Endothelial cell of umbilical vein (primary cell): ENCODE measurements at regions not wholly inside any gene's neighbourhood (a gene's known extent, or its start where the extent isn't known, plus 50 kb on each side); places are given as distances from the start of the nearest gene placed in this dataset. TPM values are rescaled to one million over a fixed set of nuclear protein-coding genes. Genes with fewer than 3 reads are reported as not detected.

Experiments
- BruUV-seq: library from RNA; stranded (reverse); fragments of 400-500 nt; replicated peaks from 2 replicates; lab custom pipeline; 2021; lab: Mats Ljungman, UMichigan
- CTCF ChIA-PET: fragments of 300-600, 350-600 bp; sonication (Branson Sonifier 250); formaldehyde crosslinking; loops from one replicate; lab custom pipeline; 2021; ENCODE audit warnings: antibody characterized with exemption, inconsistent platforms; lab: Charles Lee
- POLR2A ChIA-PET: fragments of 300-600, 350-600 bp; sonication (Branson Sonifier 250); formaldehyde crosslinking; loops from one replicate; lab custom pipeline; 2021; ENCODE audit warnings: antibody characterized with exemption, inconsistent platforms; lab: Charles Lee
- DNase-seq: peaks from one replicate; pipeline ENCODE4 v3.0.0-alpha.2; 2011; ENCODE audit warnings: low read depth, low spot score
- FAIRE-seq: peaks from 2 replicates; lab custom pipeline; 2011; peaks lifted over from hg19 to GRCh38; lab: Jason Lieb, UNC
- H2AFZ ChIP-seq: 2 replicates; pipeline ENCODE4 v1.6.0; 2012; ENCODE audit warnings: low read depth, low read length, control low read depth, inconsistent platforms
- H3K27ac ChIP-seq: 2 replicates; pipeline ENCODE4 v1.5.1; 2011; ENCODE audit warnings: low read depth, mild to moderate bottlenecking, control low read depth, low read length, moderate library complexity; ENCODE audit not compliant: insufficient read depth
- H3K27me3 ChIP-seq, 2 experiments: 2 replicates each; pipeline versions ENCODE4 v1.6.0 to v1.6.1; 2011; ENCODE audit warnings: low read length in 2 of 2, mixed read lengths in 1 of 2; ENCODE audit not compliant: control insufficient read depth in 2 of 2, insufficient read depth in 2 of 2
- H3K36me3 ChIP-seq, 2 experiments: 2 replicates in 1 of 2; 3 replicates in 1 of 2; pipeline ENCODE4 v1.5.1; 2011; ENCODE audit warnings: low read length in 2 of 2, mild to moderate bottlenecking in 1 of 2, moderate library complexity in 1 of 2; ENCODE audit not compliant: control insufficient read depth in 2 of 2, insufficient read depth in 2 of 2; ENCODE audit errors: extremely low read depth in 1 of 2
- H3K4me1 ChIP-seq: 3 replicates; pipeline ENCODE4 v1.5.1; 2011; ENCODE audit warnings: mild to moderate bottlenecking, low read length; ENCODE audit not compliant: control insufficient read depth, insufficient read depth; ENCODE audit errors: extremely low read depth
- H3K4me2 ChIP-seq: 2 replicates; pipeline ENCODE4 v1.6.1; 2011; ENCODE audit warnings: low read length, control low read depth, mixed read lengths; ENCODE audit not compliant: insufficient read depth
- H3K4me3 ChIP-seq, 3 experiments: fragments of 200-600 bp in 1 of 3; sonication (generic), shearing (Covaris generic) in 1 of 3; replicated peaks in 1 of 3; 2 replicates each; pipeline ENCODE4 v1.5.1; 2011 to 2016; ENCODE audit warnings: control low read depth in 3 of 3, low read length in 3 of 3, mild to moderate bottlenecking in 2 of 3, inconsistent platforms in 1 of 3, low read depth in 1 of 3, moderate library complexity in 1 of 3; ENCODE audit not compliant: insufficient read depth in 1 of 3
- H3K79me2 ChIP-seq: 2 replicates; pipeline ENCODE4 v1.6.0; 2012; ENCODE audit warnings: low read length, inconsistent platforms; ENCODE audit not compliant: control insufficient read depth, insufficient read depth
- H3K9ac ChIP-seq: replicated peaks from 2 replicates; pipeline ENCODE3; 2011; ENCODE audit warnings: low read length, control low read depth; ENCODE audit not compliant: insufficient read depth; ENCODE audit errors: extremely low read depth
- H3K9me1 ChIP-seq: replicated peaks from 3 replicates; pipeline ENCODE4 v1.6.0; 2011; ENCODE audit warnings: mild to moderate bottlenecking, low read length; ENCODE audit not compliant: control insufficient read depth, insufficient read depth; ENCODE audit errors: extremely low read depth
- H3K9me3 ChIP-seq: replicated peaks from 2 replicates; pipeline ENCODE4 v1.5.1; 2012; ENCODE audit warnings: low read length, inconsistent platforms; ENCODE audit not compliant: control insufficient read depth, insufficient read depth
- H4K20me1 ChIP-seq: replicated peaks from 2 replicates; pipeline ENCODE3; 2011; ENCODE audit warnings: mild to moderate bottlenecking, low read length; ENCODE audit not compliant: control insufficient read depth, insufficient read depth; ENCODE audit errors: extremely low read depth
- JUN ChIP-seq: IDR thresholded peaks from 2 replicates; pipeline ENCODE4 v1.6.1; 2011; ENCODE audit warnings: borderline replicate concordance, low read depth; ENCODE audit not compliant: insufficient read length, insufficient read depth
- POLR2A ChIP-seq: IDR thresholded peaks from 2 replicates; pipeline ENCODE4 v1.6.1; 2012; ENCODE audit warnings: low read depth, mild to moderate bottlenecking, control low read depth, low read length
- dilution Hi-C: fragments of 300-500 bp; cut with MboI; formaldehyde crosslinking; loops from one replicate; pipeline ENCODE4 v1.15.0; 2019; ENCODE audit warnings: low sequenced_read_pairs; ENCODE audit not compliant: extremely low pct_ligation_motif_present
- intact Hi-C: fragments of 100-400 bp; cut with micrococcal nuclease; formaldehyde crosslinking; loops from one replicate; pipeline ENCODE4 v1.10.0; 2022
- small RNA-seq: library from RNA; depleted of rRNA; stranded (forward); fragments of <200 nt; gene quantifications from one replicate; pipeline ENCODE3, GENCODE V24; 2012; ENCODE audit warnings: low replicate concordance, low read depth; ENCODE audit not compliant: insufficient read depth, insufficient read length

DNA sequence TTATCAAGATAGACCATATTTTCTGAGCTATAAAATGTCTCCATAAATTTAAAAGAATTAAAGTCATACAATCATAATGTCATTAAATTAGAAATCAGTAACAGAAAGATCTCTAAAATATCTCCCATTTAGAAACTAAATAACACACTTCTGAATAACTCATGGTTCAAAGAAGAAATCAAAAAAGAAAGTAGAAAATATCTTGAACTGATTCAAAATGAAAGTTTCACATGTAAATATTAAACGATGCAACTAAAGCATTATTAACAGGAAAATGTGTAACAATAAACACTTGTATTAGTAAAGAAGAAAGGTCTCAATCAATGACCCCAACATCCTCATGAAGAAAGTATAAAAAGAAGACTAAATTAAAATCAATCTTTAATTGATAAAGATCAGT, 50.5 kb upstream of the PZP start:
- FAIRE-seq (no peak), DNase-seq (no peak)
- CTCF ChIA-PET: interaction anchor here (1.0 to 1.6 kb wide), 4 partner anchors 12 to 209 kb away, joined by 3 to 4 read pairs (median 3); no protein-coding TSS in a partner anchor
- peaks cover 5 to 16% of the 10 kb centered on the region in 2 experiments for H3K27me3 ChIP-seq
- TF ChIP-seq POLR2A: no peak
- no peak for TF ChIP-seq JUN
- no peaks in the 10 kb centered on the region for H3K4me1 ChIP-seq
- no peak overlapping the region for H2AFZ ChIP-seq
- H3K9me1 ChIP-seq: no peaks in the 10 kb centered on the region
- no peak overlapping the region for H3K27ac ChIP-seq
- no peak overlapping the region for H3K4me3 ChIP-seq
- intact Hi-C loops: no loop called here
- H3K4me2 ChIP-seq: no peak overlapping the region
- dilution Hi-C loops: no loop called here
- H3K9me3 ChIP-seq: no peaks in the 10 kb centered on the region
- POLR2A ChIA-PET: no interaction called here
- H3K79me2 ChIP-seq: no peaks in the 10 kb centered on the region
- BruUV-seq: no TSS peak
- H3K9ac ChIP-seq: no peak overlapping the region
- no peaks in the 10 kb centered on the region for H4K20me1 ChIP-seq
- H3K36me3 ChIP-seq: no peaks in the 10 kb centered on the region

Small RNA genes in the stretch of these regions (small RNA-seq; reads per million reads assigned to genes)
- not detected for gene RF00072
